Upper lobe of left lung (tissue), 6 donors: ENCODE measurements at regions not wholly inside any gene's neighbourhood (a gene's known extent, or its start where the extent isn't known, plus 50 kb on each side); places are given as distances from the start of the nearest gene placed in this dataset.

Experiments used
- ATAC-seq, 2 donors: fragments of 200-7000 bp; cut with Tn5 transposase; one replicate each; pipeline ENCODE4 v1.9.1; 2022; ENCODE audit warnings: mild to moderate bottlenecking in 2 of 2, moderate library complexity in 2 of 2; ENCODE audit not compliant: low FRiP score in 2 of 2
- DNase-seq, 2 donors: peaks; one replicate each; pipeline ENCODE4 v3.0.0-alpha.2; 2019 to 2020
- H3K27ac ChIP-seq, 4 donors: fragments of 200-600 bp; sonication (generic); one replicate each; pipeline ENCODE4 v1.5.1; 2016 to 2019
- H3K27me3 ChIP-seq, 4 donors: fragments of 200-600 bp; sonication (generic); one replicate each; pipeline ENCODE4 v1.5.1; 2017 to 2019
- H3K36me3 ChIP-seq, 4 donors: fragments of 200-600 bp; sonication (generic); one replicate each; pipeline ENCODE4 v1.5.1; 2016 to 2019
- H3K4me1 ChIP-seq, 4 donors: fragments of 200-600 bp; sonication (generic); one replicate each; pipeline ENCODE4 v1.5.1; 2018 to 2019
- H3K4me3 ChIP-seq, 4 donors: fragments of 200-600 bp; sonication (generic); one replicate each; pipeline ENCODE4 v1.5.1; 2017 to 2019; ENCODE audit warnings: mild to moderate bottlenecking in 2 of 4, moderate library complexity in 1 of 4
- H3K9me3 ChIP-seq, 4 donors: fragments of 200-600 bp; sonication (generic); one replicate each; pipeline ENCODE4 v1.5.1; 2018 to 2019
- EP300 ChIP-seq, 4 donors: sonication (generic); formaldehyde crosslinking; IDR thresholded peaks; one replicate each; pipeline ENCODE4 v1.5.1; 2017; ENCODE audit warnings: antibody characterized with exemption in 4 of 4, control low read depth in 2 of 4
- POLR2A ChIP-seq, 4 donors: fragments of 450-650 bp; IDR thresholded peaks; one replicate each; pipeline ENCODE4 v1.5.1; 2016 to 2017; ENCODE audit warnings: antibody characterized with exemption in 4 of 4, mild to moderate bottlenecking in 2 of 4
- POLR2AphosphoS5 ChIP-seq, 2 donors: sonication (generic); formaldehyde crosslinking; IDR thresholded peaks; one replicate each; pipeline ENCODE4 v1.5.1; 2017; ENCODE audit warnings: antibody characterized with exemption in 2 of 2
- WGBS, 2 donors: methylation state at CpG; one replicate each; pipeline ENCODE4 v1.1.5; 2017 to 2018; 5-methylcytosine and 5-hydroxymethylcytosine counted together
- TF ChIP-seq, protein P1 (sequence below), 6 experiments: fragments of 450-650 bp in 4 of 6; fragments of 200-600 bp in 2 of 6; sonication (generic) in 2 of 6; IDR thresholded peaks; one replicate each; pipeline ENCODE4 v1.5.1; 2016 to 2019; ENCODE audit warnings: antibody characterized with exemption in 6 of 6
- donor health status: DM: no; HTN: no; CAD: no; lungs with moderate emphysema.
- donor health status: DM: no; HTN: yes; CAD: no; lungs with severe emphysema.

DNA sequence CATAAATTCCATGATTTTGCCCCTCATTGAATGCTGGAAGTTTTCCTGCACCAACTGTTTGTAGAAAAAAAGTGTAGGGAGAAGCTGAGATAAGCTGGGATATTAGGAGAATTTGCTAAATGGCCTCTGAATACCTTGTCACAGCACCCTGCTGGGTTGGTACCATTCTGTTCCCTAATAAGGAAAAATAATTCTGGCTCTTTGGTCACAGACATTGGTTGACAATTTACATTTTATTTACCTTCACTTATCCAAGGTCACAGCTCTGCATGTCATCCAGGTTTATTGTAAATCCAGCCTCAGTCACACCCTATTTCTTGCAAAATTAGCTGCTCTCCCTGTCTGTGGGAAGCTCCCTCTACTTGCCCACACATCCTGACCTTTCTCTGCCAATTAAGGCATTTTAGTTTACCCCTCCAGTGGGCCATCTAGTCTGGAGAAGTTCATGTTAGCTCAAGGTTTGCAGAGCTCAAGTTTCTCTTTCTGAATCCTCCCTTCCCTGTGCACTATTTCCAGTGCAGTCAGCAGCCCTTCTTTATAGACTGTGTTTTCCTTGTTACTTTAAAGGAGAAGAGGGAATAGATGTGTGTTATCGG is 115.4 kb upstream of the NTRK2 start:
- Histone ChIP-seq H3K9me3 (no peaks in the 10 kb centered on the region), H3K27ac (no peak overlapping the region), H3K27me3 (no peaks in the 10 kb centered on the region), H3K4me1 (no peaks in the 10 kb centered on the region), H3K36me3 (no peaks in the 10 kb centered on the region), H3K4me3 (no peak overlapping the region)
- no peak for TF ChIP-seq POLR2A (IDR thresholded peaks at IDR 0.05)
- TF ChIP-seq POLR2AphosphoS5 (IDR thresholded peaks at IDR 0.05): no peak
- no peak for TF ChIP-seq EP300 (IDR thresholded peaks at IDR 0.05)
- TF ChIP-seq, protein P1, sequence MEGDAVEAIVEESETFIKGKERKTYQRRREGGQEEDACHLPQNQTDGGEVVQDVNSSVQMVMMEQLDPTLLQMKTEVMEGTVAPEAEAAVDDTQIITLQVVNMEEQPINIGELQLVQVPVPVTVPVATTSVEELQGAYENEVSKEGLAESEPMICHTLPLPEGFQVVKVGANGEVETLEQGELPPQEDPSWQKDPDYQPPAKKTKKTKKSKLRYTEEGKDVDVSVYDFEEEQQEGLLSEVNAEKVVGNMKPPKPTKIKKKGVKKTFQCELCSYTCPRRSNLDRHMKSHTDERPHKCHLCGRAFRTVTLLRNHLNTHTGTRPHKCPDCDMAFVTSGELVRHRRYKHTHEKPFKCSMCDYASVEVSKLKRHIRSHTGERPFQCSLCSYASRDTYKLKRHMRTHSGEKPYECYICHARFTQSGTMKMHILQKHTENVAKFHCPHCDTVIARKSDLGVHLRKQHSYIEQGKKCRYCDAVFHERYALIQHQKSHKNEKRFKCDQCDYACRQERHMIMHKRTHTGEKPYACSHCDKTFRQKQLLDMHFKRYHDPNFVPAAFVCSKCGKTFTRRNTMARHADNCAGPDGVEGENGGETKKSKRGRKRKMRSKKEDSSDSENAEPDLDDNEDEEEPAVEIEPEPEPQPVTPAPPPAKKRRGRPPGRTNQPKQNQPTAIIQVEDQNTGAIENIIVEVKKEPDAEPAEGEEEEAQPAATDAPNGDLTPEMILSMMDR (IDR thresholded peaks at IDR 0.05): no peak
- DNase-seq: no peak
- WGBS, 2 donors: 88 to 92% methylated on average over 1 of the region's 1 CpG
- no peak for ATAC-seq

DNA sequence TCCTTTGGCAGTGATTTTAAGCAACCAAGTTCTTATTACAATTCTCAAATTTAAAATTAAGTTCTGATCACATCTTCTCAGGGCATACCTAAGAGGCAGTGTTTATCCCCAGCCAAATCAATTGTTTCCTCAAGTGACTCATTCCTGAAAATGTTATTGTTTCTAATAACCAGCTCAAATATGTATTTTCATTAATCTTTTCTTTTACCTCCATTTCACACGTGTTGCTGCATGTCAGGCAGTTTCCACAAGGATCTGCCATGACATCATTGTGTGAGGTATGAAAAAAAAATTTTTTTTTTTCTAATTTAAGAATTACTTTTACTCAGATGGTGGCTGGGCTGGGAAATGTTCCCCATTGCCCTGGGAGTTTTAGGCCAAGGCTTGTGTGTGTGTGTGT is 113.0 kb upstream of the NTRK2 start:
- no peak for TF ChIP-seq EP300 (IDR thresholded peaks at IDR 0.05)
- no peak for TF ChIP-seq POLR2A (IDR thresholded peaks at IDR 0.05)
- no peak for TF ChIP-seq POLR2AphosphoS5 (IDR thresholded peaks at IDR 0.05)
- TF ChIP-seq, protein P1 (IDR thresholded peaks at IDR 0.05): no peak

DNA sequence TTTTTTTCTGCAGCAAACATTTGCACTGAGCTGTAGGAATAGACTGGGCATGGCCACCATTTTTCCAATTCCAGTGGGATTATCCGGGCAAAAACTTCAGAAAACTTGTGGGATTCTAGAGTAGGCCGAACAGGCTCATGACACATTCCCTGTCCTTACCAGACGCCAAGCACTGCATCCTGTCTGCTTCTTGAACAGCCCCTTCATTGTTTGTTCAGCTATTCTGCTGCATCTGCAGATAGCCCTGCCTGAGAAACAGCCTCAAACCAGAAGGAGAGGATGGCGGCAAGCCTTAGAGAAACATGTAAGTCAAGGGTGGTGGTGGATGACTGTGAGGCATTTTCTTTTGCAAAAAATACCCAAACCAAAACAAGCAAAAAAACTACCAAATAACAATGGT is 111.8 kb upstream of the NTRK2 start:
- Histone ChIP-seq H3K4me3 (no peak overlapping the region), H3K36me3 (no peaks in the 10 kb centered on the region), H3K27me3 (no peaks in the 10 kb centered on the region), H3K4me1 (no peaks in the 10 kb centered on the region), H3K27ac (no peak overlapping the region), H3K9me3 (no peaks in the 10 kb centered on the region)
- no peak for ATAC-seq
- TF ChIP-seq POLR2A (IDR thresholded peaks at IDR 0.05) (no peak), POLR2AphosphoS5 (IDR thresholded peaks at IDR 0.05) (no peak), EP300 (IDR thresholded peaks at IDR 0.05) (no peak)
- TF ChIP-seq, protein P1 (IDR thresholded peaks at IDR 0.05): no peak
- DNase-seq: no peak
- 63 to 79% methylated on average over 4 of the region's 4 CpGs for WGBS, 2 donors

More for the DNA sequence above, 113.0 kb upstream of the NTRK2 start:
- Histone ChIP-seq H3K27me3 (no peaks in the 10 kb centered on the region), H3K4me3 (no peak overlapping the region), H3K27ac (no peak overlapping the region), H3K4me1 (no peaks in the 10 kb centered on the region), H3K36me3 (no peaks in the 10 kb centered on the region), H3K9me3 (no peaks in the 10 kb centered on the region)
- 33 to 38% methylated on average over 1 of the region's 1 CpG for WGBS, 2 donors
- no peak for DNase-seq
- ATAC-seq: no peak

DNA sequence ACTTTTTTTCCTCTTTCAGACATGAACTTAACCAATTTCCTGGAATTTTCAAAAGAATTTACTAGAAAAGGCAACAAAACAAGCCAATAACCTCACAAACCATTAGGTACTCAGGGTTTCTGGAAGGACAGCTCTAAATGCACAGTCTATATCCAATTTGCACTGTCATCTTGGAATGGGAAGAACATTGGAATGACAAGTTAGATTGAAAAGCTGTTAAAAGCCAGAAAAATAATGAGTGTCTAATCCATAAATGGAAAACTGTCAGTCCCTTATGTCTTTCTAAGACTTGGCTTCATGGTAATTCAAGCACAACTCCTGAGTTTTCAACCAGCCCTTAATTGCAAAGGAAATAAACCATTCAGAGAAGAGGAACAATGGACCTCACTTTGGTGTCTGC is 105.8 kb upstream of the NTRK2 start:
- H3K4me3 ChIP-seq: no peak overlapping the region
- DNase-seq: no peak
- H3K4me1 ChIP-seq: no peaks in the 10 kb centered on the region
- H3K27ac ChIP-seq: no peak overlapping the region
- no peaks in the 10 kb centered on the region for H3K27me3 ChIP-seq
- H3K36me3 ChIP-seq: no peaks in the 10 kb centered on the region
- TF ChIP-seq POLR2A (IDR thresholded peaks at IDR 0.05): no peak
- TF ChIP-seq, protein P1 (IDR thresholded peaks at IDR 0.05): no peak
- no peak for TF ChIP-seq POLR2AphosphoS5 (IDR thresholded peaks at IDR 0.05)
- no peak for TF ChIP-seq EP300 (IDR thresholded peaks at IDR 0.05)
- H3K9me3 ChIP-seq: no peaks in the 10 kb centered on the region
- ATAC-seq: no peak

DNA sequence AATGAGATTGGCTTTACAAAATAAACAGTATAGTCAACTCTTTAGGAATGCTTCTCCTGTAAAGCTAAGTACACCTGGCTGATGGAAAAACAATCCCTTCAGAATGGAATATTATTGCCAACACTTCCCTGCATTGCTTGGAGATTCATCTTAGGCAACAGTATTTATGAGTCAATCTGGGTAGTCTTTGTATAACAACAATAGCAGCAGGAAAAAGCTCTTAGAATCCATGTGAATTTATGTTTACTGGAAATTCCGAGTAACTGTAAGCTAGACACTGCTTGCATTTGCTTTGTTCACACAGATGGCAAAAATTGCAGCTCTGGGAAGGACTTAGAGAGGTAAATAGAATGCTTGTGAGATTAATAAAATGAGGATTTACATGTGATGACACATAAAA is 101.7 kb upstream of the NTRK2 start:
- no peaks in the 10 kb centered on the region for H3K9me3 ChIP-seq
- ATAC-seq (no peak), DNase-seq (no peak)
- H3K27ac ChIP-seq: no peak overlapping the region
- no peaks in the 10 kb centered on the region for H3K36me3 ChIP-seq
- 23 to 33% methylated on average over 1 of the region's 1 CpG for WGBS, 2 donors
- H3K4me3 ChIP-seq: no peak overlapping the region
- no peaks in the 10 kb centered on the region for H3K4me1 ChIP-seq
- TF ChIP-seq POLR2A (IDR thresholded peaks at IDR 0.05) (no peak), EP300 (IDR thresholded peaks at IDR 0.05) (no peak), POLR2AphosphoS5 (IDR thresholded peaks at IDR 0.05) (no peak)
- TF ChIP-seq, protein P1 (IDR thresholded peaks at IDR 0.05): no peak
- H3K27me3 ChIP-seq: no peaks in the 10 kb centered on the region
